MM.1S (cell line): ENCODE measurements at regions not wholly inside any gene's neighbourhood (a gene's known extent, or its start where the extent isn't known, plus 50 kb on each side); places are given as distances from the start of the nearest gene placed in this dataset.

Experiments used
- EZH2 ChIP-seq: fragments of 300-600 bp; sonication (generic); optimal IDR thresholded peaks from 2 replicates; pipeline ENCODE3; 2017; ENCODE audit warnings: low read depth, mild to moderate bottlenecking, antibody characterized with exemption, low read length, mixed read lengths
- TF ChIP-seq, protein P1 (sequence below): fragments of 300-600 bp; sonication (generic); IDR thresholded peaks from 2 replicates; pipeline ENCODE4 v1.5.1; 2016; ENCODE audit warnings: antibody characterized with exemption, low read length, mixed read lengths

DNA sequence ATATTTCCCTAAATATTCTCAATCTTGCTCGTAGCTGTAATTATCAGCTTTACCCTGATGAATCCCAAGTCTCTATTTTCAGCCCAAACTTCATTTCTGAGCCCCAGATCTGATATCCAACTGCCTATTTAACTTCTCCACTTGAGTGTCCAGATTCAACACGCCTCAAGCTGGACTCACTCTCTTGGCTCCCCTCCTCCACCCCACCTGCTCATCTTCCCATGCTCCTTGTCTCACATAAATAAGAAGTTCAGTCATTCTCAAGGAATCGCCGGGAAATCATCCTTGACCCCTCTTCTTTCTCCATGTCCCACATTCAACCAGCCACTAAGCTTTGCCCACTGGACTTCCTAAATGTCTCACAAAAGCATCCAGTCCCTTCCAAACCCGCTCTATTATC, 89.9 kb upstream of the STMND1 start:
- TF ChIP-seq, protein P1, sequence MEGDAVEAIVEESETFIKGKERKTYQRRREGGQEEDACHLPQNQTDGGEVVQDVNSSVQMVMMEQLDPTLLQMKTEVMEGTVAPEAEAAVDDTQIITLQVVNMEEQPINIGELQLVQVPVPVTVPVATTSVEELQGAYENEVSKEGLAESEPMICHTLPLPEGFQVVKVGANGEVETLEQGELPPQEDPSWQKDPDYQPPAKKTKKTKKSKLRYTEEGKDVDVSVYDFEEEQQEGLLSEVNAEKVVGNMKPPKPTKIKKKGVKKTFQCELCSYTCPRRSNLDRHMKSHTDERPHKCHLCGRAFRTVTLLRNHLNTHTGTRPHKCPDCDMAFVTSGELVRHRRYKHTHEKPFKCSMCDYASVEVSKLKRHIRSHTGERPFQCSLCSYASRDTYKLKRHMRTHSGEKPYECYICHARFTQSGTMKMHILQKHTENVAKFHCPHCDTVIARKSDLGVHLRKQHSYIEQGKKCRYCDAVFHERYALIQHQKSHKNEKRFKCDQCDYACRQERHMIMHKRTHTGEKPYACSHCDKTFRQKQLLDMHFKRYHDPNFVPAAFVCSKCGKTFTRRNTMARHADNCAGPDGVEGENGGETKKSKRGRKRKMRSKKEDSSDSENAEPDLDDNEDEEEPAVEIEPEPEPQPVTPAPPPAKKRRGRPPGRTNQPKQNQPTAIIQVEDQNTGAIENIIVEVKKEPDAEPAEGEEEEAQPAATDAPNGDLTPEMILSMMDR: no peak
- no peak for TF ChIP-seq EZH2
